ENCODE measurements at regions not wholly inside any gene's neighbourhood (a gene's known extent, or its start where the extent isn't known, plus 50 kb on each side); places are given as distances from the start of the nearest gene placed in this dataset.
"Not testable (repeated sequence)": the region's sequence is repeated elsewhere in the genome, so short reads cannot be mapped to it uniquely, and the experiment has no call there.

DNA sequence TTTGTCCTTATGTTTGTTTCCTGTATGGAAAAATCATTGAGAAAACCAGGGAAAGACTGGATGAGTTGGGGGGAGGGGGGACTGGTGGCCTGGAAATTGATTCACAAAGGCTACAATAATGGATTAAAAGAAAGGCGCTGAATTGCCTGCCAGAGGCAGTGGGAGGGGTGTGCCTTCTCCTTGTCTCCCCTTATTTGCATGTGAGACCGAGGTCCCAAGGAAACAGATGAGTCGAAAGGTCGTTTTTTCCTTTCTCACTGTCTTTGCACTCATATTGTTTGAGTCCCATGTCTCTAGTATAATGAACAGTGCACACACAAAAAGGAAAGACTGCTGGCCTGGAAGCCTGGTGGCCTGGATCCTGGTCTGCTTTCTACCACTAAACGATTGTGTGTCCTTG, 86.6 kb upstream of the ZDHHC15 start:
- TF ChIP-seq EP300 (IDR thresholded peaks at IDR 0.05) (no peak), POLR2A (IDR thresholded peaks at IDR 0.05) (no peak)
- TF ChIP-seq, protein P1, sequence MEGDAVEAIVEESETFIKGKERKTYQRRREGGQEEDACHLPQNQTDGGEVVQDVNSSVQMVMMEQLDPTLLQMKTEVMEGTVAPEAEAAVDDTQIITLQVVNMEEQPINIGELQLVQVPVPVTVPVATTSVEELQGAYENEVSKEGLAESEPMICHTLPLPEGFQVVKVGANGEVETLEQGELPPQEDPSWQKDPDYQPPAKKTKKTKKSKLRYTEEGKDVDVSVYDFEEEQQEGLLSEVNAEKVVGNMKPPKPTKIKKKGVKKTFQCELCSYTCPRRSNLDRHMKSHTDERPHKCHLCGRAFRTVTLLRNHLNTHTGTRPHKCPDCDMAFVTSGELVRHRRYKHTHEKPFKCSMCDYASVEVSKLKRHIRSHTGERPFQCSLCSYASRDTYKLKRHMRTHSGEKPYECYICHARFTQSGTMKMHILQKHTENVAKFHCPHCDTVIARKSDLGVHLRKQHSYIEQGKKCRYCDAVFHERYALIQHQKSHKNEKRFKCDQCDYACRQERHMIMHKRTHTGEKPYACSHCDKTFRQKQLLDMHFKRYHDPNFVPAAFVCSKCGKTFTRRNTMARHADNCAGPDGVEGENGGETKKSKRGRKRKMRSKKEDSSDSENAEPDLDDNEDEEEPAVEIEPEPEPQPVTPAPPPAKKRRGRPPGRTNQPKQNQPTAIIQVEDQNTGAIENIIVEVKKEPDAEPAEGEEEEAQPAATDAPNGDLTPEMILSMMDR (IDR thresholded peaks at IDR 0.05): no peak
- Histone ChIP-seq H3K27ac (no peak overlapping the region), H3K36me3 (no peaks in the 10 kb centered on the region), H3K27me3 (no peaks in the 10 kb centered on the region), H3K9me3 (no peaks in the 10 kb centered on the region), H3K4me3 (no peak overlapping the region), H3K4me1 (ENCODE audit: insufficient read depth) (no peaks in the 10 kb centered on the region)
- 41 to 53% (median 44%) methylated on average over 5 of the region's 5 CpGs for WGBS, 3 donors
- intact Hi-C loops (cut with DNase I): no loop called here
- DNase-seq: no peak

DNA sequence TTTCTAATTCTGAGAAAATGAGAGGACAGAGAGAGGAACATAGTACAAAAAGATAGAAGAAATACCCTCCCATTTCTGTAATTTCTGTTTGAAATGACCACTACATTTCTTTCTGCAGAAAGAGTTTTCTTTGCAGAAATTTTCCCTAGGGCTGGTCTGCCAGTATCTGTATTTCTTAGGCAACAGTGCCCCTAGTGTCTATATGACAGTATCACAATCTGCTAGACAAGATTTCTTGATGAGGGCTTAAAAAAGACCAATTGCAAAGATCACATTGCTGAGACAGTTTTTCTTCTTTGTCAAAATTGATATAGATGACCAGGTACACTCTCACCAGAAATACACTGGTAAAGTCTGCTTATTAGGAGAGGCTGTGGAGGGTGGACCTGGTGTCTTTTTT, 81.0 kb upstream of the ZDHHC15 start:
- H3K4me3 ChIP-seq: no peak overlapping the region
- H3K27me3 ChIP-seq: no peaks in the 10 kb centered on the region
- H3K27ac ChIP-seq: no peak overlapping the region
- no peak for DNase-seq
- no peaks in the 10 kb centered on the region for H3K36me3 ChIP-seq
- intact Hi-C loops (cut with DNase I): no loop called here
- H3K4me1 ChIP-seq (ENCODE audit: insufficient read depth): no peaks in the 10 kb centered on the region
- TF ChIP-seq POLR2A (IDR thresholded peaks at IDR 0.05) (no peak), EP300 (IDR thresholded peaks at IDR 0.05) (no peak)
- TF ChIP-seq, protein P1 (IDR thresholded peaks at IDR 0.05): peak; percentile 19 to 35 (median 19)
- H3K9me3 ChIP-seq: no peaks in the 10 kb centered on the region

DNA sequence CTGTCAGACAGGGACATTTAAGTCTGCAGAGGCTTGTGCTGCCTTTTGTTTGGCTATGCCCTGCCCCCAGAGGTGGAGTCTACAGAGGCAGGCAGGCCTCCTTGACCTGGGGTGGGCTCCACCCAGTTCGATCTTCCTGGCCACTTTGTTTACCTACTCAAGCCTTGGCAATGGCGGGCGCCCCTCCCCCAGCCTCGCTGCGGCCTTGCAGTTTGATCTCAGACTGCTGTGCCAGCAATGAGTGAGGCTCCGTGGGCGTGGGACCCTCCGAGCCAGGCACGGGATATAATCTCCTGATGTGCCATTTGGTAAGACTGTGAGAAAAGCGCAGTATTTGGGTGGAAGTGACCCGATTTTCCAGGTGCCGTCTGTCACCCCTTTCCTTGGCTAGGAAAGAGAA, 79.2 kb upstream of the ZDHHC15 start:
- 87 to 90% (median 89%) methylated on average over 12 of the region's 12 CpGs for WGBS, 3 donors
- intact Hi-C loops (cut with DNase I); H3K9me3 ChIP-seq; H3K27me3 ChIP-seq; H3K4me1 ChIP-seq (ENCODE audit: insufficient read depth); H3K27ac ChIP-seq; H3K4me3 ChIP-seq; DNase-seq; H3K36me3 ChIP-seq: not testable (repeated sequence)

DNA sequence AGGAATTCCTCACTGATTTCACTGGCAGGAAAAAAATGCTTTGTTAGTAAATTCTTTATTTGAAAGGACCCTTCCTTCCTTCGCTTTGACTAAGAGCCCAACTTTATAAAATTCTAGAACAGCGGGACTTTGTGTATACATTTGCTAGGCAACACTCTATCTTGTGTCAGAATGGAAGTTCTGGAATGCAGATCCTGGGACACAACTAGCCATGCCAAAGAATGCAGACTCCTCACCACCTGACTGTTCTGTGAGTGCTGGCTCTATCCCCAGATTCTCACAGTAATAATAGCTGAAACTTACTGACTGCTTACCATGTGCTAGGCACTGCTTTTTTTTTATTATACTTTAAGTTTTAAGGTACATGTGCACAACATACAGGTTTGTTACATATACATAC, 73.3 kb upstream of the ZDHHC15 start:
- Histone ChIP-seq H3K9me3 (no peaks in the 10 kb centered on the region), H3K27ac (no peak overlapping the region), H3K4me1 (ENCODE audit: insufficient read depth) (no peaks in the 10 kb centered on the region), H3K27me3 (no peaks in the 10 kb centered on the region), H3K36me3 (no peaks in the 10 kb centered on the region), H3K4me3 (no peak overlapping the region)
- 39 to 53% (median 50%) methylated on average over 2 of the region's 2 CpGs for WGBS, 3 donors
- DNase-seq: no peak
- TF ChIP-seq, protein P1 (IDR thresholded peaks at IDR 0.05): no peak
- no peak for TF ChIP-seq EP300 (IDR thresholded peaks at IDR 0.05)
- intact Hi-C loops (cut with DNase I): no loop called here

DNA sequence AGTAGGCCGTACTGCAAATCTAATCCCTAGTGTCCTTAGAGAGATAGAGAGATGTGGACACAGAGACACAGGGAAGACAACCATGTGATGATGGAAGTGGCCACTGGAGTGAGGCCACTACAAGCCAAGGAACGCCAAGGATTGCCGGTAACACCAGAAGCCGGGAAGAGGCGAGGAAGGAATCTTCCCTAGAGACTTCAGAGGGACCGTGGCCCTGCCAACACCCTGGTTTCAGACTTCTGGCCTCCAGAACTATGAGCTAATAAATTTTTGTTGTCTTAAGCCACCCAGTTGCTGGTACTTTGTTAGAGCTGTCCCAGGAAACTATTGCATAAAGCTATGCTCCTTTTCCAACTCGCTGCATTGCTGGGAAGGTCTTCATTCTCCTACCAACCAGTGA, 70.3 kb upstream of the ZDHHC15 start:
- H3K27me3 ChIP-seq; H3K9me3 ChIP-seq; intact Hi-C loops (cut with DNase I); H3K4me3 ChIP-seq; H3K27ac ChIP-seq; DNase-seq; H3K4me1 ChIP-seq (ENCODE audit: insufficient read depth); H3K36me3 ChIP-seq: not testable (repeated sequence)
- 78 to 89% (median 84%) methylated on average over 7 of the region's 7 CpGs for WGBS, 3 donors

DNA sequence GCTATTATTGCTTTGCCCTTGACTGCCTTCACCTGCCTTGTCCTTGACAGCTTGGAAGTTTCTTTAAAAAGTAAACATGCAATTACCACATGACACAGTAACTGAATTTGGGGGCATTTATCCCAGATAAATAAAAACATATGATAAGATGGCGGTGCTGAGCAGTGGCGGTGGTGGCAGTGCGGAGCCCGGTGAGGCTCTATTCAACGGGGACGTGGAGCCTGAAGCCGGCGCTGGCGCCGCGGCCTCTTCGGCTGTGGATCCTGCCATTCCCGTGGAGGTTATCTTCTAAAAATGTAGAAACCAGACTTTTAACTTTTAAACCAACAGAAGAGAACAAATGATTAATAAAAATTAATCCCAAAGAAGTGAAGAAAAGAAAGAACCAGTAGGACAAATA, 59.7 kb upstream of the ZDHHC15 start:
- Histone ChIP-seq H3K27me3 (no peaks in the 10 kb centered on the region), H3K36me3 (no peaks in the 10 kb centered on the region), H3K27ac (no peak overlapping the region), H3K4me1 (ENCODE audit: insufficient read depth) (no peaks in the 10 kb centered on the region), H3K4me3 (no peak overlapping the region), H3K9me3 (no peaks in the 10 kb centered on the region)
- TF ChIP-seq, protein P1 (IDR thresholded peaks at IDR 0.05): no peak
- TF ChIP-seq EP300 (IDR thresholded peaks at IDR 0.05) (no peak), POLR2A (IDR thresholded peaks at IDR 0.05) (no peak)
- 88 to 91% (median 91%) methylated on average over 13 of the region's 13 CpGs for WGBS, 3 donors
- intact Hi-C loops (cut with DNase I): no loop called here
- no peak for DNase-seq

All from ovary (tissue), 7 donors.